Adipocyte (in vitro differentiated cells): ENCODE measurements at regions not wholly inside any gene's neighbourhood (a gene's known extent, or its start where the extent isn't known, plus 50 kb on each side); places are given as distances from the start of the nearest gene placed in this dataset.

Experiments
- DNase-seq: peaks from one replicate; pipeline ENCODE4 v3.0.0-alpha.2; 2015; ENCODE audit warnings: low read depth
- H3K27me3 ChIP-seq: replicated peaks from 2 replicates; pipeline ENCODE4 v1.7.0; 2013; ENCODE audit warnings: mild to moderate bottlenecking, low read length, moderate library complexity; ENCODE audit not compliant: control insufficient read depth, insufficient read depth
- H3K36me3 ChIP-seq: 2 replicates; pipeline ENCODE4 v1.7.0; 2013; ENCODE audit warnings: low read length, mild to moderate bottlenecking, moderate library complexity; ENCODE audit not compliant: control insufficient read depth, insufficient read depth, severe bottlenecking
- H3K4me1 ChIP-seq: 2 replicates; pipeline ENCODE4 v1.7.0; 2013; ENCODE audit warnings: mild to moderate bottlenecking, low read length, moderate library complexity; ENCODE audit not compliant: control insufficient read depth, insufficient read depth
- H3K4me3 ChIP-seq: 2 replicates; pipeline ENCODE4 v1.7.0; 2013; ENCODE audit warnings: mild to moderate bottlenecking, low read length, moderate library complexity
- H3K9ac ChIP-seq: 2 replicates; pipeline ENCODE4 v1.7.0; 2013; ENCODE audit warnings: mild to moderate bottlenecking, low read length, moderate library complexity
- H3K9me3 ChIP-seq: 2 replicates; pipeline ENCODE4 v1.7.0; 2013; ENCODE audit warnings: mild to moderate bottlenecking, low read length, moderate library complexity; ENCODE audit not compliant: control insufficient read depth

DNA sequence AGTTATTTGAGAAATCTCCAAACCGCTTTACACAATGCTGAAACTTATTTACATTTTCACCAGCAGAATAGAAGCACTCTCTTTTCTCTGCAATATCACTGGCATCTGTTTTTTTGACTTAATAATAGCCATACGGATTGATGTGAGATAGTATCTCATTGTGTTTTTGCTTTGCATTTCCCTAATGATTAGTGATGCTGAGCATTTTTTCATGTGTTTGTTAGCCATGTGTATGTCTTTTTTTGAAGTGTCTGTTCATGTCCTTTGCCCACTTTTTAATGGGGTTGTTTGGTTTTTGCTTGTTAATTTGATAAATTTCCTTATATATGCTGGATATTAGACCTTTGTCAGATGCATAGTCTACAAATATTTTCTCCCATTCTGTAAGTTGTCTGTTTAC lies 73.6 kb downstream of the FBXO5 start:
- DNase-seq = no peak
- Histone ChIP-seq H3K4me3 (no peak overlapping the region), H3K9me3 (peaks cover 19% of the 10 kb centered on the region), H3K36me3 (no peaks in the 10 kb centered on the region), H3K27me3 (no peaks in the 10 kb centered on the region), H3K9ac (no peak overlapping the region), H3K4me1 (no peaks in the 10 kb centered on the region)

- Histone ChIP-seq H3K27me3 (no peaks in the 10 kb centered on the region), H3K36me3 (no peaks in the 10 kb centered on the region), H3K4me1 (no peaks in the 10 kb centered on the region), H3K4me3 (no peak overlapping the region), H3K9ac (no peak overlapping the region), H3K9me3 (peaks cover 13% of the 10 kb centered on the region)
- no peak for DNase-seq
Measured at GRCh38 chr6:152916035-152916434, 66.8 kb downstream of the FBXO5 start.

GRCh38 chr6:152918991-152919390 lies 63.9 kb downstream of the FBXO5 start:
- Histone ChIP-seq H3K9me3 (no peaks in the 10 kb centered on the region), H3K36me3 (no peaks in the 10 kb centered on the region), H3K9ac (no peak overlapping the region)

GRCh38 chr6:152920016-152920415 lies 62.8 kb downstream of the FBXO5 start:
- Histone ChIP-seq H3K36me3 (no peaks in the 10 kb centered on the region), H3K9me3 (no peaks in the 10 kb centered on the region), H3K4me3 (no peak overlapping the region), H3K9ac (no peak overlapping the region), H3K27me3 (no peaks in the 10 kb centered on the region), H3K4me1 (no peaks in the 10 kb centered on the region)
- DNase-seq = no peak

More at GRCh38 chr6:152918991-152919390, 63.9 kb downstream of the FBXO5 start:
- Histone ChIP-seq H3K4me1 (no peaks in the 10 kb centered on the region), H3K4me3 (no peak overlapping the region), H3K27me3 (no peaks in the 10 kb centered on the region)
- DNase-seq = no peak
